ENCODE measurements at regions not wholly inside any gene's neighbourhood (a gene's known extent, or its start where the extent isn't known, plus 50 kb on each side); places are given as distances from the start of the nearest gene placed in this dataset.

- TF ChIP-seq CTCF (conservative IDR thresholded peaks at IDR 0.05; ENCODE audit: low read depth, low read length) = no peak
- TF ChIP-seq EZH2 (IDR thresholded peaks at IDR 0.05; ENCODE audit: borderline replicate concordance, low read depth, low read length, poor library complexity, severe bottlenecking) = no peak
Measured at GRCh38 chr13:80168089-80168850, 172.7 kb downstream of the SPRY2 start.
